ENCODE measurements at regions not wholly inside any gene's neighbourhood (a gene's known extent, or its start where the extent isn't known, plus 50 kb on each side); places are given as distances from the start of the nearest gene placed in this dataset.

DNA sequence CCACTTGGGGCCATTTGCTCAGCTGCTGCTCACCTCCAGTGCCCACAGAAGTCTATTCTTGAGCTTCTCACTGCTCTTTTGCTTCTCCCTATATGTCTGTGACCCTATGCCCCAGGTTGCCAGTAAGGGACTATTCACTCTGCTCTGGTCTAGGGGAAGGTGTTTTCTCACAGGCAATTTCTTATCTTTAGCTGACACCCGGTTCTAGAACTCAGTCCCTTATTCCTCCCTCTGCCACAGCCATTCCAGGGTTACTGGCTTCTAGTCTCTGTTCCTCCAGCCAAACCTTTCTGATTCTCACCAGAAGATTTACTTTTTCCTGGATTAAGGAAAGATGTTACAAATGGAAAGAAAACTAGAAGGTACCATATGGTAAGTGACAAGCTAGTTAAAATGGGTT is 574.0 kb downstream of the NTRK3 start:
- TF ChIP-seq CTCF (IDR thresholded peaks at IDR 0.05) (no peak), ZFX (IDR thresholded peaks at IDR 0.05; ENCODE audit: borderline replicate concordance) (no peak)

Measured in 22Rv1 (cell line).